Nephron progenitor cell (in vitro differentiated cells): ENCODE measurements at regions not wholly inside any gene's neighbourhood (a gene's known extent, or its start where the extent isn't known, plus 50 kb on each side); places are given as distances from the start of the nearest gene placed in this dataset.

Experiments used
- DNase-seq: peaks from one replicate; pipeline ENCODE4 v3.0.0; 2021
- H3K27ac Mint-ChIP-seq: 2 replicates; pipeline ENCODE4 v1.8.0; 2021; ENCODE audit warnings: mild to moderate bottlenecking, moderate library complexity, mixed read lengths
- H3K27me3 Mint-ChIP-seq: 2 replicates; pipeline ENCODE4 v1.8.0; 2021; ENCODE audit warnings: mild to moderate bottlenecking, low read depth, mixed read lengths; ENCODE audit not compliant: poor library complexity
- H3K36me3 Mint-ChIP-seq: 2 replicates; pipeline ENCODE4 v1.8.0; 2021; ENCODE audit warnings: low read depth, mixed read lengths
- H3K4me1 Mint-ChIP-seq: 2 replicates; pipeline ENCODE4 v1.8.0; 2021; ENCODE audit warnings: mixed read lengths
- H3K4me3 Mint-ChIP-seq: 2 replicates; pipeline ENCODE4 v1.8.0; 2021; ENCODE audit warnings: mild to moderate bottlenecking, moderate library complexity, mixed read lengths
- H3K9me3 Mint-ChIP-seq: 2 replicates; pipeline ENCODE4 v1.8.0; 2021; ENCODE audit warnings: mild to moderate bottlenecking, moderate library complexity, mixed read lengths
- TF ChIP-seq, protein P1 (sequence below): fragments of 200-600 bp; sonication (generic); IDR thresholded peaks from 2 replicates; pipeline ENCODE4 v1.5.0; 2021; ENCODE audit warnings: antibody characterized with exemption

DNA sequence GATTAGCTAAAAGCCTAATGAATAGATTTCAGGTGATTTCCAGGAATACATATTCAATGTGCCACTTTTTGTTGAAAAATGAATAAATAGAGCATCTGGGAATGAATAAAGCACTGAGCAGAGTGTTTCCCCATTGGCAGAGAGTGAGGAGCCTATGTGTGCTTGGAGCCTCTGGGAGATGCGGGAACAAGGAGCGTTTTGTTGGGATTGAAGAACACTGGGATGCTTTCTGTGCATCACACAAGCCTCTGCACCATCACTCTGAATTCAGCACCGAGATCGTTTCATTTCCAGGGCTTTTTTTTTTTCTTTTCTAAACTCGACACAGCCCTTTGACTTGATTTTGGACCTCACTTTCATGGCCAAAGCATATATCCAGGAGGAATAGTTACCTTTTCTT lies 111.4 kb downstream of the BAMBI start:
- no peaks in the 10 kb centered on the region for H3K36me3 Mint-ChIP-seq
- peaks cover 9% of the 10 kb centered on the region for H3K27me3 Mint-ChIP-seq
- TF ChIP-seq, protein P1, sequence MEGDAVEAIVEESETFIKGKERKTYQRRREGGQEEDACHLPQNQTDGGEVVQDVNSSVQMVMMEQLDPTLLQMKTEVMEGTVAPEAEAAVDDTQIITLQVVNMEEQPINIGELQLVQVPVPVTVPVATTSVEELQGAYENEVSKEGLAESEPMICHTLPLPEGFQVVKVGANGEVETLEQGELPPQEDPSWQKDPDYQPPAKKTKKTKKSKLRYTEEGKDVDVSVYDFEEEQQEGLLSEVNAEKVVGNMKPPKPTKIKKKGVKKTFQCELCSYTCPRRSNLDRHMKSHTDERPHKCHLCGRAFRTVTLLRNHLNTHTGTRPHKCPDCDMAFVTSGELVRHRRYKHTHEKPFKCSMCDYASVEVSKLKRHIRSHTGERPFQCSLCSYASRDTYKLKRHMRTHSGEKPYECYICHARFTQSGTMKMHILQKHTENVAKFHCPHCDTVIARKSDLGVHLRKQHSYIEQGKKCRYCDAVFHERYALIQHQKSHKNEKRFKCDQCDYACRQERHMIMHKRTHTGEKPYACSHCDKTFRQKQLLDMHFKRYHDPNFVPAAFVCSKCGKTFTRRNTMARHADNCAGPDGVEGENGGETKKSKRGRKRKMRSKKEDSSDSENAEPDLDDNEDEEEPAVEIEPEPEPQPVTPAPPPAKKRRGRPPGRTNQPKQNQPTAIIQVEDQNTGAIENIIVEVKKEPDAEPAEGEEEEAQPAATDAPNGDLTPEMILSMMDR, result no peak
- no peak for DNase-seq
- no peak overlapping the region for H3K27ac Mint-ChIP-seq
- no peaks in the 10 kb centered on the region for H3K9me3 Mint-ChIP-seq
- peaks cover 22% of the 10 kb centered on the region for H3K4me1 Mint-ChIP-seq
- no peak overlapping the region for H3K4me3 Mint-ChIP-seq

GRCh38 chr10:28790146-28790545 lies 112.8 kb downstream of the BAMBI start:
- no peak overlapping the region for H3K4me3 Mint-ChIP-seq
- no peaks in the 10 kb centered on the region for H3K9me3 Mint-ChIP-seq
- DNase-seq, result no peak
- H3K27ac Mint-ChIP-seq, result no peak overlapping the region
- H3K27me3 Mint-ChIP-seq, result peaks cover 9% of the 10 kb centered on the region
- H3K4me1 Mint-ChIP-seq, result peaks cover 11% of the 10 kb centered on the region
- H3K36me3 Mint-ChIP-seq, result no peaks in the 10 kb centered on the region
- TF ChIP-seq, protein P1, result no peak

- no peak for DNase-seq
- H3K9me3 Mint-ChIP-seq, result no peaks in the 10 kb centered on the region
- H3K27me3 Mint-ChIP-seq, result peaks cover 6% of the 10 kb centered on the region
- no peak overlapping the region for H3K4me3 Mint-ChIP-seq
- H3K36me3 Mint-ChIP-seq, result no peaks in the 10 kb centered on the region
- H3K4me1 Mint-ChIP-seq, result peaks cover 10% of the 10 kb centered on the region
- no peak overlapping the region for H3K27ac Mint-ChIP-seq
- TF ChIP-seq, protein P1, result no peak
Observed at GRCh38 chr10:28793482-28793881, 116.2 kb downstream of the BAMBI start.

DNA sequence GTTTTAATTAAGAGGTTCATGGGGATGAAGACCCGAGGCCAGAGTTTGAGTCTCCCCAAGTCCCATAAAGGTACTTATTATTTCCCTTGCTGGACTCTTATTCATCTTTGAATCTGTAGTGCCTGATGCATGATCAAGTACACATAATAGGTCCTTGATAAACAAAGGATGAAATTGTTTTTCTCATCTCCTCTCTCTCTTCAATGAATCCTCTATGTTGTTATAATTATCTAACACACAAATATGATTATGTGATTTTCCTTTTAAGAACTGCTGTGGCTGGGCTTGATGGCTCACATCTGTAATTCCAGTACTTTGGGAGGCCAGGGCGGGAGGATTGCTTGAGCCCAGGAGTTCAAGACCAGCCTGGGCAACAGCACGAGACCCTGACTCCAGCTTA lies 117.7 kb downstream of the BAMBI start:
- Mint-ChIP-seq H3K27ac (no peak overlapping the region), H3K36me3 (no peaks in the 10 kb centered on the region), H3K4me1 (peaks cover 20% of the 10 kb centered on the region), H3K4me3 (no peak overlapping the region), H3K9me3 (no peaks in the 10 kb centered on the region), H3K27me3 (peaks cover 9% of the 10 kb centered on the region)
- TF ChIP-seq, protein P1, result no peak
- DNase-seq, result no peak

DNA sequence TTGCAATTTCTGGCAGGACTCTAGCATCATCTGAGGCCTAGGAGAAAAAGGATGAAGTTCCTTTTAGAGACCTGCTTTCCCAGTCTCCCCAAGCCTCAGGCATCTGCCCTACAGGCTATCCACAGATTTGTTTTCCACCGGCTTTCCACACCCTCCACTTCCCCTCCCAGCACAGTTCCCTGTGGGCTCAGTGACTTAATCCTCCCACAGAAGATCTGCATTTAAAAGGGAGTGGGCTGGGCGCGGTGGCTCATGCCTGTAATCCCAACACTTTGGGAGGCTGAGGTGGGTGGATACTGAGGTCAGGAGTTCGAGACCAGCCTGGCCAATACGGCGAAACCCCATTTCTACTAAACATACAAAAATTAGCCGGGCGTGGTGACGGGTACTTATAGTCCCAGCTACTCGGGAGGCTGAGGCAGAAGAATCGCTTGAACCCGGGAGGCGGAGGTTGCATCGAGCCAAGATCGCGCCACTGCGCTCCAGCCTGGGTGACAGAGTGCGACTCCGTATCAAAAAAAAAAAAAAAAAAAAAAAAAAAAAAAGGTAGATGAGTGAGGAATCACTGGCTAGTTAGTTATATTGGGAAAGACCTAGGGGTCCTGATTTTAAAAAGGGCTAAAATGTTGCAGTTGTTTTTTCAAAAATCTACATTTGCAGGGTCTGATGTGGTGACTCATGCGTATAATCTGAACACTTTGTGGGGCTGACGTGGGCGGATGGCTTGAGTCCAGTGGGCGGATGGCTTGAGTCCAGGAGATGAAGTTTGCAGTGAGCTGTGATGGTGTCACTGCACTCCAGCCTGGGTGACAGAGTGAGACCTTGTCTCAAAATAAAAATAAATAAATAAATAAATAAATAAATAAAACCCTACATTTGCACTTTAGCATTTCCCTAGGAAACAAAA lies 119.5 kb downstream of the BAMBI start:
- Mint-ChIP-seq H3K4me3 (no peak overlapping the region), H3K36me3 (no peaks in the 10 kb centered on the region), H3K27me3 (peaks cover 6% of the 10 kb centered on the region), H3K4me1 (peaks cover 24% of the 10 kb centered on the region), H3K9me3 (no peaks in the 10 kb centered on the region), H3K27ac (no peak overlapping the region)
- DNase-seq, result no peak
- TF ChIP-seq, protein P1, result no peak

GRCh38 chr10:28797904-28798371 lies 120.6 kb downstream of the BAMBI start:
- Mint-ChIP-seq H3K4me3 (no peak overlapping the region), H3K27ac (no peak overlapping the region), H3K4me1 (peaks cover 24% of the 10 kb centered on the region), H3K9me3 (no peaks in the 10 kb centered on the region), H3K27me3 (peaks cover 2% of the 10 kb centered on the region), H3K36me3 (no peaks in the 10 kb centered on the region)
- TF ChIP-seq, protein P1, result no peak
- DNase-seq, result no peak
